HCT116 (cell line): ENCODE measurements at regions not wholly inside any gene's neighbourhood (a gene's known extent, or its start where the extent isn't known, plus 50 kb on each side); places are given as distances from the start of the nearest gene placed in this dataset.

Source experiments
- ATAC-seq: fragments of 200-7000 bp; cut with Tn5 transposase; 2 replicates; pipeline ENCODE4 v1.9.1; 2020; ENCODE audit warnings: mild to moderate bottlenecking, moderate library complexity
- BruUV-seq: library from RNA; stranded (reverse); fragments of 400-500 nt; replicated peaks from 2 replicates; lab custom pipeline; 2021; lab: Mats Ljungman, UMichigan
- CTCF ChIA-PET: fragments of 300-600 bp; sonication (Branson Sonifier 250); formaldehyde crosslinking; loops from one replicate; lab custom pipeline; 2021; ENCODE audit warnings: antibody characterized with exemption; lab: Charles Lee
- POLR2A ChIA-PET: fragments of 300-600, 350-600 bp; sonication (Branson Sonifier 250); formaldehyde crosslinking; loops from one replicate; lab custom pipeline; 2021; ENCODE audit warnings: antibody characterized with exemption; lab: Charles Lee
- RAD21 ChIA-PET, 2 experiments: fragments of 300-600 bp; sonication (Branson Sonifier 250); formaldehyde crosslinking; loops; one replicate each; lab custom pipeline; 2023; ENCODE audit warnings: low total read pairs in 2 of 2; ENCODE audit not compliant: uncharacterized antibody in 2 of 2, unreplicated experiment in 2 of 2, low non-redundant PET in 1 of 2; lab: Charles Lee
- DNase-seq: peaks from one replicate; pipeline ENCODE4 v3.0.0-alpha.2; 2010; ENCODE audit warnings: low read depth, low spot score
- H2AFZ ChIP-seq: fragments of 200-600 bp; shearing (Covaris generic), sonication (generic); 2 replicates; pipeline ENCODE4 v1.6.1; 2017; ENCODE audit warnings: low read depth, mixed run types, mixed read lengths, antibody characterized with exemption, low read length; ENCODE audit not compliant: poor library complexity, severe bottlenecking
- H3K27ac ChIP-seq: 2 replicates; pipeline ENCODE4 v1.5.1; 2012; ENCODE audit warnings: low read depth, low read length
- H3K27me3 ChIP-seq: fragments of 200-600 bp; sonication (generic); 2 replicates; pipeline ENCODE4 v1.6.1; 2016; ENCODE audit warnings: mixed run types, low read length, mixed read lengths; ENCODE audit not compliant: insufficient read depth
- H3K36me3 ChIP-seq, 2 experiments: fragments of 200-500 bp in 1 of 2; fragments of 200-600 bp in 1 of 2; sonication (Bioruptor generic) in 1 of 2; sonication (generic) in 1 of 2; 2 replicates each; pipeline versions ENCODE4 v1.5.1 to v1.6.1; 2014 to 2016; ENCODE audit warnings: low read length in 2 of 2, inconsistent platforms in 1 of 2, mixed read lengths in 1 of 2, mixed run types in 1 of 2; ENCODE audit not compliant: insufficient read depth in 2 of 2, control insufficient read depth in 1 of 2
- H3K4me1 ChIP-seq, 2 experiments: fragments of 200-600 bp in 1 of 2; sonication (generic) in 1 of 2; 2 replicates each; pipeline versions ENCODE4 v1.5.1 to v1.6.1; 2012 to 2017; ENCODE audit warnings: low read length in 2 of 2, inconsistent platforms in 1 of 2, mild to moderate bottlenecking in 1 of 2, mixed read lengths in 1 of 2, mixed run types in 1 of 2, moderate library complexity in 1 of 2; ENCODE audit not compliant: insufficient read depth in 2 of 2, control insufficient read depth in 1 of 2
- H3K4me2 ChIP-seq: fragments of 200-600 bp; sonication (generic); 2 replicates; pipeline ENCODE4 v1.6.1; 2017; ENCODE audit warnings: mixed run types, low read length, mixed read lengths
- H3K4me3 ChIP-seq, 2 experiments: fragments of 200-600 bp in 1 of 2; sonication (generic) in 1 of 2; replicated peaks in 1 of 2; 2 replicates each; pipeline ENCODE4 v1.5.1; 2011 to 2016; ENCODE audit warnings: low read length in 2 of 2, control low read depth in 1 of 2, low read depth in 1 of 2, mild to moderate bottlenecking in 1 of 2, mixed read lengths in 1 of 2, mixed run types in 1 of 2
- H3K79me2 ChIP-seq: fragments of 200-600 bp; sonication (generic); 2 replicates; pipeline ENCODE4 v1.6.1; 2017; ENCODE audit warnings: mild to moderate bottlenecking, mixed run types, low read length, moderate library complexity, mixed read lengths; ENCODE audit not compliant: insufficient read depth
- H3K9ac ChIP-seq: fragments of 200-600 bp; sonication (generic); 2 replicates; pipeline ENCODE4 v1.6.1; 2016; ENCODE audit warnings: low read length, mixed read lengths
- H3K9me2 ChIP-seq: fragments of 200-600 bp; sonication (generic), shearing (Covaris generic); 2 replicates; pipeline ENCODE4 v1.6.1; 2017; ENCODE audit warnings: mixed run types, mild to moderate bottlenecking, moderate library complexity; ENCODE audit not compliant: insufficient read depth
- H3K9me3 ChIP-seq, 2 experiments: fragments of 200-500 bp in 1 of 2; fragments of 200-600 bp in 1 of 2; sonication (Bioruptor generic) in 1 of 2; sonication (generic) in 1 of 2; 2 replicates each; pipeline ENCODE4 v1.6.1; 2014 to 2017; ENCODE audit warnings: low read length in 2 of 2, mixed read lengths in 2 of 2, inconsistent platforms in 1 of 2, low read depth in 1 of 2, mild to moderate bottlenecking in 1 of 2, mixed run types in 1 of 2, moderate library complexity in 1 of 2; ENCODE audit not compliant: control insufficient read depth in 1 of 2, insufficient read depth in 1 of 2
- H4K20me1 ChIP-seq: fragments of 200-600 bp; sonication (generic), shearing (Covaris generic); 2 replicates; pipeline ENCODE4 v1.6.1; 2017; ENCODE audit warnings: mixed run types, mild to moderate bottlenecking, moderate library complexity; ENCODE audit not compliant: insufficient read depth
- CBX3 ChIP-seq: IDR thresholded peaks from 2 replicates; pipeline ENCODE4 v1.6.1; 2012; ENCODE audit warnings: low read depth
- EGR1 ChIP-seq: IDR thresholded peaks from 2 replicates; pipeline ENCODE4 v1.6.1; 2012; ENCODE audit warnings: low read depth
- ELF1 ChIP-seq: IDR thresholded peaks from 2 replicates; pipeline ENCODE4 v1.6.1; 2012; ENCODE audit warnings: low read depth, borderline replicate concordance
- EZH2 ChIP-seq: fragments of 200-600 bp; sonication (generic); IDR thresholded peaks from 2 replicates; pipeline ENCODE4 v1.6.1; 2017; ENCODE audit warnings: antibody characterized with exemption, mixed run types
- FOSL1 ChIP-seq: IDR thresholded peaks from 2 replicates; pipeline ENCODE4 v1.6.1; 2012; ENCODE audit warnings: low read depth
- JUND ChIP-seq: IDR thresholded peaks from 2 replicates; pipeline ENCODE4 v1.6.1; 2012
- POLR2A ChIP-seq: IDR thresholded peaks from 2 replicates; pipeline ENCODE4 v1.7.0; 2011; ENCODE audit warnings: borderline replicate concordance; ENCODE audit not compliant: insufficient read depth, insufficient read length; ENCODE audit errors: extremely low read depth
- RAD21 ChIP-seq: IDR thresholded peaks from 2 replicates; pipeline ENCODE4 v1.6.1; 2012; ENCODE audit warnings: low read depth, mild to moderate bottlenecking
- SIN3A ChIP-seq: IDR thresholded peaks from 2 replicates; pipeline ENCODE4 v1.6.1; 2012; ENCODE audit warnings: low read depth
- SP1 ChIP-seq: IDR thresholded peaks from 2 replicates; pipeline ENCODE4 v1.6.1; 2012; ENCODE audit warnings: low read depth
- TCF7L2 ChIP-seq: IDR thresholded peaks from 2 replicates; pipeline ENCODE4 v1.7.0; 2011; ENCODE audit warnings: borderline replicate concordance, inconsistent platforms; ENCODE audit not compliant: insufficient read depth, insufficient read length; ENCODE audit errors: extremely low read depth
- ZFX ChIP-seq: fragments of 450-650 bp; IDR thresholded peaks from 2 replicates; pipeline ENCODE4 v1.6.1; 2017
- ZNF274 ChIP-seq: fragments of 200-500 bp; sonication (Bioruptor generic); IDR thresholded peaks from 2 replicates; pipeline ENCODE4 v1.6.1; 2014; ENCODE audit warnings: mild to moderate bottlenecking, low read depth, low read length, inconsistent platforms
- intact Hi-C: fragments of 100-400 bp; cut with micrococcal nuclease; formaldehyde crosslinking; loops from 2 replicates; pipeline ENCODE4 v1.10.0; 2022
- TF ChIP-seq, protein P1 (sequence below): IDR thresholded peaks from 2 replicates; pipeline ENCODE4 v1.6.1; 2012
- TF ChIP-seq, protein P2 (sequence below): IDR thresholded peaks from 2 replicates; pipeline ENCODE4 v1.6.1; 2012; ENCODE audit warnings: low read depth
- TF ChIP-seq, protein P3 (sequence below): IDR thresholded peaks from 2 replicates; pipeline ENCODE4 v1.6.1; 2012
- TF ChIP-seq, protein P4 (sequence below), 3 experiments: fragments of 200-600 bp in 1 of 3; sonication (generic) in 1 of 3; IDR thresholded peaks in 2 of 3; conservative IDR thresholded peaks in 1 of 3; 2 replicates each; pipeline ENCODE4 v1.5.1; 2012 to 2017; ENCODE audit warnings: low read depth in 2 of 3, low read length in 2 of 3, antibody characterized with exemption in 1 of 3, borderline replicate concordance in 1 of 3, control low read depth in 1 of 3, mild to moderate bottlenecking in 1 of 3, mixed read lengths in 1 of 3, mixed run types in 1 of 3, moderate library complexity in 1 of 3; ENCODE audit not compliant: insufficient read depth in 1 of 3

DNA sequence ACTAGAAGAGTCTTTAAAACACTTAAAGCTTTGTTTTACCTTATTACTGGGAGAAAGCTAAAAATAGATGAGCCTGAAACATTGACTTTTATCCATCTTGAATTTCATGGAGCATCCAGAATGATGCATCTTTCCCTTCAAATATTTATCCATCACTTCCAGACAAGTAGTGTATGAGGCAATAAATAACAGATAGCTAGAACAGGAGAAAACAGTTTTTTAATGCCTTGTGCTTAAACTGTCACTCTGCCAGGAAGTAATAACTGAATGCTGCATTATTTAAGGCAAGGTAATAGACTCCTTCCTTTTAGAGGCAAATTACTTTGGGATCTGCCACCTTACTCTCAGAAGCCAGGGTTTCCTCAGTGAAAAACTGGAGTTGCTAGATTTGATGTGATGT is 225.8 kb upstream of the NAALADL2 start:
- H2AFZ ChIP-seq = no peak overlapping the region
- ChIA-PET RAD21 (no interaction called here), CTCF (no interaction called here), POLR2A (no interaction called here)
- H3K36me3 ChIP-seq = no peaks in the 10 kb centered on the region
- no peaks in the 10 kb centered on the region for H3K9me3 ChIP-seq
- no peaks in the 10 kb centered on the region for H3K4me1 ChIP-seq
- no peak overlapping the region for H3K9ac ChIP-seq
- no peak for TF ChIP-seq CBX3
- H3K27me3 ChIP-seq = no peaks in the 10 kb centered on the region
- H3K4me3 ChIP-seq = no peak overlapping the region
- H3K79me2 ChIP-seq = no peaks in the 10 kb centered on the region
- H3K9me2 ChIP-seq = no peaks in the 10 kb centered on the region
- H3K4me2 ChIP-seq = no peak overlapping the region
- H3K27ac ChIP-seq = no peak overlapping the region
- intact Hi-C loops = no loop called here
- no peak for ATAC-seq
- H4K20me1 ChIP-seq = no peaks in the 10 kb centered on the region
- BruUV-seq = no TSS peak
- DNase-seq = no peak

DNA sequence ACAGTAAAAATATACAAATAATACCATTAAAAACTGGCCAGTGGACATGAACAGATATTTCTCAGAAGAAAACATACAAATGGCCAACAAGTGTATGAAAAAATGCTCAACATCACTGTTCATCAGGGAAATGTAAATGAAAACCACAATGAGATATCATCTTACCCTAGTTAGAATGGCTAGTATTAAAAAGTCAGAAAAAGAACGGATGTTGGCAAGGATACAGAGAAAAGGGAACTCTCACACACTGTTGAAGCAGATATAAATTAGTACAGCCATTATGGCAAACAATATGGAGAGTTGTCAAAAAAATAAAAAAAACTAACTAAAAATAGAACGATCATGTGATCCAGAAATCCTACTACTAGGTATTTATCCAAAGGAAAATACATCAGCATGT is 222.7 kb upstream of the NAALADL2 start:
- CTCF ChIA-PET = no interaction called here
- no peak for DNase-seq
- POLR2A ChIA-PET = no interaction called here
- no peak for TF ChIP-seq JUND
- TF ChIP-seq, protein P1, sequence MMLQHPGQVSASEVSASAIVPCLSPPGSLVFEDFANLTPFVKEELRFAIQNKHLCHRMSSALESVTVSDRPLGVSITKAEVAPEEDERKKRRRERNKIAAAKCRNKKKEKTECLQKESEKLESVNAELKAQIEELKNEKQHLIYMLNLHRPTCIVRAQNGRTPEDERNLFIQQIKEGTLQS = no peak
- TF ChIP-seq SIN3A = no peak
- TF ChIP-seq, protein P2, sequence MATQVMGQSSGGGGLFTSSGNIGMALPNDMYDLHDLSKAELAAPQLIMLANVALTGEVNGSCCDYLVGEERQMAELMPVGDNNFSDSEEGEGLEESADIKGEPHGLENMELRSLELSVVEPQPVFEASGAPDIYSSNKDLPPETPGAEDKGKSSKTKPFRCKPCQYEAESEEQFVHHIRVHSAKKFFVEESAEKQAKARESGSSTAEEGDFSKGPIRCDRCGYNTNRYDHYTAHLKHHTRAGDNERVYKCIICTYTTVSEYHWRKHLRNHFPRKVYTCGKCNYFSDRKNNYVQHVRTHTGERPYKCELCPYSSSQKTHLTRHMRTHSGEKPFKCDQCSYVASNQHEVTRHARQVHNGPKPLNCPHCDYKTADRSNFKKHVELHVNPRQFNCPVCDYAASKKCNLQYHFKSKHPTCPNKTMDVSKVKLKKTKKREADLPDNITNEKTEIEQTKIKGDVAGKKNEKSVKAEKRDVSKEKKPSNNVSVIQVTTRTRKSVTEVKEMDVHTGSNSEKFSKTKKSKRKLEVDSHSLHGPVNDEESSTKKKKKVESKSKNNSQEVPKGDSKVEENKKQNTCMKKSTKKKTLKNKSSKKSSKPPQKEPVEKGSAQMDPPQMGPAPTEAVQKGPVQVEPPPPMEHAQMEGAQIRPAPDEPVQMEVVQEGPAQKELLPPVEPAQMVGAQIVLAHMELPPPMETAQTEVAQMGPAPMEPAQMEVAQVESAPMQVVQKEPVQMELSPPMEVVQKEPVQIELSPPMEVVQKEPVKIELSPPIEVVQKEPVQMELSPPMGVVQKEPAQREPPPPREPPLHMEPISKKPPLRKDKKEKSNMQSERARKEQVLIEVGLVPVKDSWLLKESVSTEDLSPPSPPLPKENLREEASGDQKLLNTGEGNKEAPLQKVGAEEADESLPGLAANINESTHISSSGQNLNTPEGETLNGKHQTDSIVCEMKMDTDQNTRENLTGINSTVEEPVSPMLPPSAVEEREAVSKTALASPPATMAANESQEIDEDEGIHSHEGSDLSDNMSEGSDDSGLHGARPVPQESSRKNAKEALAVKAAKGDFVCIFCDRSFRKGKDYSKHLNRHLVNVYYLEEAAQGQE = no peak
- no peak for TF ChIP-seq POLR2A
- no peak for TF ChIP-seq ELF1
- TF ChIP-seq, protein P3, sequence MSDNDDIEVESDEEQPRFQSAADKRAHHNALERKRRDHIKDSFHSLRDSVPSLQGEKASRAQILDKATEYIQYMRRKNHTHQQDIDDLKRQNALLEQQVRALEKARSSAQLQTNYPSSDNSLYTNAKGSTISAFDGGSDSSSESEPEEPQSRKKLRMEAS = no peak
- TF ChIP-seq TCF7L2 = no peak
- no peak for TF ChIP-seq SP1
- TF ChIP-seq RAD21 = no peak
- no peak for TF ChIP-seq EZH2
- no peak for TF ChIP-seq FOSL1
- TF ChIP-seq, protein P4, sequence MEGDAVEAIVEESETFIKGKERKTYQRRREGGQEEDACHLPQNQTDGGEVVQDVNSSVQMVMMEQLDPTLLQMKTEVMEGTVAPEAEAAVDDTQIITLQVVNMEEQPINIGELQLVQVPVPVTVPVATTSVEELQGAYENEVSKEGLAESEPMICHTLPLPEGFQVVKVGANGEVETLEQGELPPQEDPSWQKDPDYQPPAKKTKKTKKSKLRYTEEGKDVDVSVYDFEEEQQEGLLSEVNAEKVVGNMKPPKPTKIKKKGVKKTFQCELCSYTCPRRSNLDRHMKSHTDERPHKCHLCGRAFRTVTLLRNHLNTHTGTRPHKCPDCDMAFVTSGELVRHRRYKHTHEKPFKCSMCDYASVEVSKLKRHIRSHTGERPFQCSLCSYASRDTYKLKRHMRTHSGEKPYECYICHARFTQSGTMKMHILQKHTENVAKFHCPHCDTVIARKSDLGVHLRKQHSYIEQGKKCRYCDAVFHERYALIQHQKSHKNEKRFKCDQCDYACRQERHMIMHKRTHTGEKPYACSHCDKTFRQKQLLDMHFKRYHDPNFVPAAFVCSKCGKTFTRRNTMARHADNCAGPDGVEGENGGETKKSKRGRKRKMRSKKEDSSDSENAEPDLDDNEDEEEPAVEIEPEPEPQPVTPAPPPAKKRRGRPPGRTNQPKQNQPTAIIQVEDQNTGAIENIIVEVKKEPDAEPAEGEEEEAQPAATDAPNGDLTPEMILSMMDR (IDR thresholded peaks at IDR 0.05 in 2 of 3, conservative IDR thresholded peaks at IDR 0.05 in 1 of 3; ENCODE audit: borderline replicate concordance in 1 of 3, insufficient read depth in 1 of 3, low read depth in 2 of 3, low read length in 2 of 3) = no peak
- no peak for TF ChIP-seq EGR1
- TF ChIP-seq ZFX = no peak
- TF ChIP-seq ZNF274 = no peak

More for the DNA sequence above, 222.7 kb upstream of the NAALADL2 start:
- no TSS peak for BruUV-seq
- Histone ChIP-seq H3K36me3 (no peaks in the 10 kb centered on the region), H3K9me2 (no peaks in the 10 kb centered on the region), H3K9ac (no peak overlapping the region), H3K9me3 (no peaks in the 10 kb centered on the region), H4K20me1 (no peaks in the 10 kb centered on the region), H3K4me3 (no peak overlapping the region), H2AFZ (no peak overlapping the region), H3K4me1 (no peaks in the 10 kb centered on the region), H3K79me2 (no peaks in the 10 kb centered on the region), H3K27me3 (no peaks in the 10 kb centered on the region), H3K4me2 (no peak overlapping the region), H3K27ac (no peak overlapping the region)
- ATAC-seq = no peak
- RAD21 ChIA-PET = no interaction called here
- intact Hi-C loops = no loop called here
